ENCODE measurements at regions not wholly inside any gene's neighbourhood (a gene's known extent, or its start where the extent isn't known, plus 50 kb on each side); places are given as distances from the start of the nearest gene placed in this dataset.

DNA sequence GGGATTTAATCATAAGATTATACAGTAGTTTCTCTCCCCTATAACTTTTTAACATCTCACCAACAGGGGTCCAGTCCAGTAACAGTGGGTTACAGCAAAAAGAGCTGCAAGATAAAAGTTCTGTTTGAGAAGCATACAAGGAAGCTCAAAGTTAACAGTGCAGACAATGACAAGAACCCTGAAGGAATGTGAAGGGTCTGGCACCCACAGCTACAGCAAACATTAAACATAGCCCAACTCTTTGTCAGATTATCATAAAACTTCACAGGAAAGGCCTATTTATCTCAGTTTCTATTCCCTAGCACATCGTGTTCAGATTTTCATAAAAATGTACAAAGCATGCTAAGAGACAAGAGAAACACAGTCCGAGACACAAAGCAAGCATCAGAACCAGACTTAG, 309.4 kb downstream of the DIRAS2 start:
- Histone ChIP-seq H3K27ac (ENCODE audit: low read depth) (no peak overlapping the region), H3K4me2 (no peak overlapping the region), H3K27me3 (ENCODE audit: insufficient read depth) (no peaks in the 10 kb centered on the region), H4K20me1 (replicated peaks; ENCODE audit: insufficient read depth) (no peaks in the 10 kb centered on the region), H2AFZ (no peak overlapping the region), H3K36me3 (ENCODE audit: insufficient read depth) (no peaks in the 10 kb centered on the region), H3K4me3 (no peak overlapping the region), H3K4me1 (ENCODE audit: insufficient read depth) (peaks cover 22% of the 10 kb centered on the region), H3F3A (replicated peaks; ENCODE audit: low read depth) (no peaks in the 10 kb centered on the region), H3K9me2 (ENCODE audit: insufficient read depth) (no peaks in the 10 kb centered on the region; the same call in 1 of the 2 replicates), H3K79me2 (replicated peaks; ENCODE audit: insufficient read depth) (no peaks in the 10 kb centered on the region)
- TF ChIP-seq, protein P1, sequence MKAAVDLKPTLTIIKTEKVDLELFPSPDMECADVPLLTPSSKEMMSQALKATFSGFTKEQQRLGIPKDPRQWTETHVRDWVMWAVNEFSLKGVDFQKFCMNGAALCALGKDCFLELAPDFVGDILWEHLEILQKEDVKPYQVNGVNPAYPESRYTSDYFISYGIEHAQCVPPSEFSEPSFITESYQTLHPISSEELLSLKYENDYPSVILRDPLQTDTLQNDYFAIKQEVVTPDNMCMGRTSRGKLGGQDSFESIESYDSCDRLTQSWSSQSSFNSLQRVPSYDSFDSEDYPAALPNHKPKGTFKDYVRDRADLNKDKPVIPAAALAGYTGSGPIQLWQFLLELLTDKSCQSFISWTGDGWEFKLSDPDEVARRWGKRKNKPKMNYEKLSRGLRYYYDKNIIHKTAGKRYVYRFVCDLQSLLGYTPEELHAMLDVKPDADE (IDR thresholded peaks at IDR 0.05), result no peak
- TF ChIP-seq STAT1 (IDR thresholded peaks at IDR 0.05; ENCODE audit: unreplicated experiment) (no peak), JUNB (IDR thresholded peaks at IDR 0.05; ENCODE audit: unreplicated experiment) (no peak), ZNF331 (CRISPR knock-in tag; IDR thresholded peaks at IDR 0.05; ENCODE audit: low read depth) (no peak), CREB1 (CRISPR knock-in tag; IDR thresholded peaks at IDR 0.05; ENCODE audit: low read depth) (no peak)
- H3K27ac Mint-ChIP-seq, result peak overlapping the region; percentile 44
- H3K4me3 Mint-ChIP-seq, result no peak overlapping the region
- H3K27me3 Mint-ChIP-seq (ENCODE audit: insufficient read depth, low read depth, poor library complexity), result no peaks in the 10 kb centered on the region
- DNase-seq (ENCODE audit: low spot score), result peak; percentile 21
- peak; percentile 54 for ATAC-seq
- peaks cover 15% of the 10 kb centered on the region for H3K4me1 Mint-ChIP-seq
- no peaks in the 10 kb centered on the region for H3K9me3 Mint-ChIP-seq
- H3K36me3 Mint-ChIP-seq (ENCODE audit: low read depth), result no peaks in the 10 kb centered on the region

DNA sequence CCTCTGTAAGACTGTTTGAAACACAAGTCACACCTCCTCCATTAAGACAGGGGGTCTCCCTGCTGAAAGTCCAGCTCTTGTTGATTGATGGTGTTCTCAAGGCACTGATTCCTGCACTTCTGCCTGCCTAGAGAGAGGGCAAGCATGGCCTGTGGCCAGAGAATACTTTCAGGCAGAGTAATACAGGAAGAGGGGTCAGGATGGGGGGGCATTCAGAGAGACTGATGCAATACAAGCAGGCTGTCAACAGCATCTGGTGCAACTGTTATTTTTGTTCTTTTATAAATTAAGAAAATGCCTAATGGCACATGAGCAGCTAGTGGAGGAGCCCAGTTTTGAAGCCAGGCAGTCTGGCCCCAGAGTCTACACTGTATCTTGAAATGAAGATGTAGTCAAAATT, 302.2 kb downstream of the DIRAS2 start:
- Histone ChIP-seq H2AFZ (no peak overlapping the region), H3F3A (replicated peaks; ENCODE audit: low read depth) (no peaks in the 10 kb centered on the region), H3K79me2 (replicated peaks; ENCODE audit: insufficient read depth) (no peaks in the 10 kb centered on the region), H3K27ac (ENCODE audit: low read depth) (no peak overlapping the region), H4K20me1 (replicated peaks; ENCODE audit: insufficient read depth) (no peaks in the 10 kb centered on the region), H3K36me3 (ENCODE audit: insufficient read depth) (no peaks in the 10 kb centered on the region), H3K9me2 (ENCODE audit: insufficient read depth) (peaks cover 8% of the 10 kb centered on the region), H3K4me2 (no peak overlapping the region), H3K4me3 (no peak overlapping the region), H3K4me1 (ENCODE audit: insufficient read depth) (no peaks in the 10 kb centered on the region), H3K27me3 (ENCODE audit: insufficient read depth) (no peaks in the 10 kb centered on the region)
- DNase-seq (ENCODE audit: low spot score), result no peak
- Mint-ChIP-seq H3K27me3 (ENCODE audit: insufficient read depth, low read depth, poor library complexity) (no peaks in the 10 kb centered on the region), H3K9me3 (no peaks in the 10 kb centered on the region), H3K4me3 (no peak overlapping the region), H3K27ac (no peak overlapping the region), H3K36me3 (ENCODE audit: low read depth) (no peaks in the 10 kb centered on the region), H3K4me1 (peaks cover 11% of the 10 kb centered on the region)
- TF ChIP-seq ZNF331 (CRISPR knock-in tag; IDR thresholded peaks at IDR 0.05; ENCODE audit: low read depth) (no peak), POLR2AphosphoS5 (IDR thresholded peaks at IDR 0.05; ENCODE audit: low read depth) (no peak), NANOG (IDR thresholded peaks at IDR 0.05; ENCODE audit: borderline replicate concordance) (no peak)
- no peak for ATAC-seq

DNA sequence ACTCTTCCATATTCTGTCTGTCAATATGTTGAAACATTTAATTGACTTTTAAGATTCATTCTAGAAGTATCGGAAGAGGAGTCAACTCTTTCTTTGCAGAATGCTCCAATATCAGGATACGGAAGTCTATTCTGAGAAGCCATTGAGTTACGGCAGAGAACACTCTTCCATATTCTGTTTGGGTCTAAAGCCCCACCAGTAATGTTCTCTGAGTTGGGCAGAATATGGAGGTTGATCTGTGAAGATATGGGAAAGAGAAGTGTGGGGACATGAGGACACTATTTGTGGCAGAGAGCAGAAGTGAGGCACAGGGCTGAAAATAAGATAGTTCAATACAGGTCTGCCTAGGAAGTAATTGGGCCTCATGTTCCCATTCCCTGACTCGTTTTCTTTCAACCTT, 300.0 kb downstream of the DIRAS2 start:
- Mint-ChIP-seq H3K4me1 (peaks cover 17% of the 10 kb centered on the region), H3K4me3 (no peak overlapping the region), H3K27me3 (ENCODE audit: insufficient read depth, low read depth, poor library complexity) (no peaks in the 10 kb centered on the region), H3K36me3 (ENCODE audit: low read depth) (no peaks in the 10 kb centered on the region), H3K9me3 (no peaks in the 10 kb centered on the region), H3K27ac (no peak overlapping the region)
- no peaks in the 10 kb centered on the region for H3K79me2 ChIP-seq (replicated peaks; ENCODE audit: insufficient read depth)
- H3K36me3 ChIP-seq (ENCODE audit: insufficient read depth), result no peaks in the 10 kb centered on the region
- no peak overlapping the region for H3K27ac ChIP-seq (ENCODE audit: low read depth)
- no peaks in the 10 kb centered on the region for H3K4me1 ChIP-seq (ENCODE audit: insufficient read depth)
- H3K4me3 ChIP-seq, result no peak overlapping the region
- H3F3A ChIP-seq (replicated peaks; ENCODE audit: low read depth), result no peaks in the 10 kb centered on the region
- H3K9me2 ChIP-seq (ENCODE audit: insufficient read depth), result peaks cover 8% of the 10 kb centered on the region
- ATAC-seq, result no peak
- H3K27me3 ChIP-seq (ENCODE audit: insufficient read depth), result no peaks in the 10 kb centered on the region
- no peak overlapping the region for H3K4me2 ChIP-seq
- no peak overlapping the region for H2AFZ ChIP-seq
- H4K20me1 ChIP-seq (replicated peaks; ENCODE audit: insufficient read depth), result no peaks in the 10 kb centered on the region
- DNase-seq (ENCODE audit: low spot score), result no peak
- TF ChIP-seq EZH2phosphoT487 (IDR thresholded peaks at IDR 0.05; ENCODE audit: unreplicated experiment), result no peak
- TF ChIP-seq STAT1 (IDR thresholded peaks at IDR 0.05; ENCODE audit: unreplicated experiment), result no peak
- TF ChIP-seq, protein P2, sequence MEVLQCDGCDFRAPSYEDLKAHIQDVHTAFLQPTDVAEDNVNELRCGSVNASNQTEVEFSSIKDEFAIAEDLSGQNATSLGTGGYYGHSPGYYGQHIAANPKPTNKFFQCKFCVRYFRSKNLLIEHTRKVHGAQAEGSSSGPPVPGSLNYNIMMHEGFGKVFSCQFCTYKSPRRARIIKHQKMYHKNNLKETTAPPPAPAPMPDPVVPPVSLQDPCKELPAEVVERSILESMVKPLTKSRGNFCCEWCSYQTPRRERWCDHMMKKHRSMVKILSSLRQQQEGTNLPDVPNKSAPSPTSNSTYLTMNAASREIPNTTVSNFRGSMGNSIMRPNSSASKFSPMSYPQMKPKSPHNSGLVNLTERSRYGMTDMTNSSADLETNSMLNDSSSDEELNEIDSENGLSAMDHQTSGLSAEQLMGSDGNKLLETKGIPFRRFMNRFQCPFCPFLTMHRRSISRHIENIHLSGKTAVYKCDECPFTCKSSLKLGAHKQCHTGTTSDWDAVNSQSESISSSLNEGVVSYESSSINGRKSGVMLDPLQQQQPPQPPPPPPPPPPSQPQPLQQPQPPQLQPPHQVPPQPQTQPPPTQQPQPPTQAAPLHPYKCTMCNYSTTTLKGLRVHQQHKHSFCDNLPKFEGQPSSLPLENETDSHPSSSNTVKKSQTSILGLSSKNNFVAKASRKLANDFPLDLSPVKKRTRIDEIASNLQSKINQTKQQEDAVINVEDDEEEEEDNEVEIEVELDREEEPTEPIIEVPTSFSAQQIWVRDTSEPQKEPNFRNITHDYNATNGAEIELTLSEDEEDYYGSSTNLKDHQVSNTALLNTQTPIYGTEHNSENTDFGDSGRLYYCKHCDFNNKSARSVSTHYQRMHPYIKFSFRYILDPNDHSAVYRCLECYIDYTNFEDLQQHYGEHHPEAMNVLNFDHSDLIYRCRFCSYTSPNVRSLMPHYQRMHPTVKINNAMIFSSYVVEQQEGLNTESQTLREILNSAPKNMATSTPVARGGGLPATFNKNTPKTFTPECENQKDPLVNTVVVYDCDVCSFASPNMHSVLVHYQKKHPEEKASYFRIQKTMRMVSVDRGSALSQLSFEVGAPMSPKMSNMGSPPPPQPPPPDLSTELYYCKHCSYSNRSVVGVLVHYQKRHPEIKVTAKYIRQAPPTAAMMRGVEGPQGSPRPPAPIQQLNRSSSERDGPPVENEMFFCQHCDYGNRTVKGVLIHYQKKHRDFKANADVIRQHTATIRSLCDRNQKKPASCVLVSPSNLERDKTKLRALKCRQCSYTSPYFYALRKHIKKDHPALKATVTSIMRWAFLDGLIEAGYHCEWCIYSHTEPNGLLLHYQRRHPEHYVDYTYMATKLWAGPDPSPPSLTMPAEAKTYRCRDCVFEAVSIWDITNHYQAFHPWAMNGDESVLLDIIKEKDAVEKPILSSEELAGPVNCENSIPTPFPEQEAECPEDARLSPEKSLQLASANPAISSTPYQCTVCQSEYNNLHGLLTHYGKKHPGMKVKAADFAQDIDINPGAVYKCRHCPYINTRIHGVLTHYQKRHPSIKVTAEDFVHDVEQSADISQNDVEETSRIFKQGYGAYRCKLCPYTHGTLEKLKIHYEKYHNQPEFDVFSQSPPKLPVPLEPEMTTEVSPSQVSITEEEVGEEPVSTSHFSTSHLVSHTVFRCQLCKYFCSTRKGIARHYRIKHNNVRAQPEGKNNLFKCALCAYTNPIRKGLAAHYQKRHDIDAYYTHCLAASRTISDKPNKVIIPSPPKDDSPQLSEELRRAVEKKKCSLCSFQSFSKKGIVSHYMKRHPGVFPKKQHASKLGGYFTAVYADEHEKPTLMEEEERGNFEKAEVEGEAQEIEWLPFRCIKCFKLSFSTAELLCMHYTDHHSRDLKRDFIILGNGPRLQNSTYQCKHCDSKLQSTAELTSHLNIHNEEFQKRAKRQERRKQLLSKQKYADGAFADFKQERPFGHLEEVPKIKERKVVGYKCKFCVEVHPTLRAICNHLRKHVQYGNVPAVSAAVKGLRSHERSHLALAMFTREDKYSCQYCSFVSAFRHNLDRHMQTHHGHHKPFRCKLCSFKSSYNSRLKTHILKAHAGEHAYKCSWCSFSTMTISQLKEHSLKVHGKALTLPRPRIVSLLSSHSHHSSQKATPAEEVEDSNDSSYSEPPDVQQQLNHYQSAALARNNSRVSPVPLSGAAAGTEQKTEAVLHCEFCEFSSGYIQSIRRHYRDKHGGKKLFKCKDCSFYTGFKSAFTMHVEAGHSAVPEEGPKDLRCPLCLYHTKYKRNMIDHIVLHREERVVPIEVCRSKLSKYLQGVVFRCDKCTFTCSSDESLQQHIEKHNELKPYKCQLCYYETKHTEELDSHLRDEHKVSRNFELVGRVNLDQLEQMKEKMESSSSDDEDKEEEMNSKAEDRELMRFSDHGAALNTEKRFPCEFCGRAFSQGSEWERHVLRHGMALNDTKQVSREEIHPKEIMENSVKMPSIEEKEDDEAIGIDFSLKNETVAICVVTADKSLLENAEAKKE (CRISPR knock-in tag; IDR thresholded peaks at IDR 0.05), result no peak
- TF ChIP-seq, protein P1 (IDR thresholded peaks at IDR 0.05), result no peak

Data from GM23338 (cell line).